Gastroesophageal sphincter (tissue), 4 donors: ENCODE measurements at regions not wholly inside any gene's neighbourhood (a gene's known extent, or its start where the extent isn't known, plus 50 kb on each side); places are given as distances from the start of the nearest gene placed in this dataset.

Experiments used
- ATAC-seq: fragments of 150-250 bp; one replicate; pipeline ENCODE4 v1.9.1; 2016; ENCODE audit warnings: mild to moderate bottlenecking, moderate library complexity
- H3K27ac ChIP-seq, 4 donors: fragments of 200-600 bp; sonication (generic) in 3 of 4; 1 replicate in 3 of 4; 2 replicates in 1 of 4; pipeline ENCODE4 v1.5.1; 2016 to 2019
- H3K27me3 ChIP-seq: fragments of 200-600 bp; sonication (generic); one replicate; pipeline ENCODE4 v1.5.1; 2019
- H3K36me3 ChIP-seq, 2 donors: fragments of 200-600 bp; sonication (generic); one replicate each; pipeline ENCODE4 v1.5.1; 2019; ENCODE audit warnings: control low read depth in 1 of 2
- H3K4me1 ChIP-seq, 3 donors: fragments of 200-600 bp; sonication (generic); 1 replicate in 2 of 3; 2 replicates in 1 of 3; pipeline ENCODE4 v1.5.1; 2016 to 2019; ENCODE audit warnings: control low read depth in 2 of 3
- H3K4me3 ChIP-seq, 2 donors: fragments of 200-600 bp; sonication (generic); one replicate each; pipeline ENCODE4 v1.5.1; 2019; ENCODE audit warnings: mild to moderate bottlenecking in 1 of 2, moderate library complexity in 1 of 2
- H3K9me3 ChIP-seq, 3 donors: fragments of 200-600 bp; sonication (generic); one replicate each; pipeline ENCODE4 v1.5.1; 2017 to 2019; ENCODE audit warnings: control low read depth in 2 of 3
- CTCF ChIP-seq, 4 experiments: fragments of 200-600 bp in 2 of 4; fragments of 450-650 bp in 2 of 4; sonication (generic) in 1 of 4; IDR thresholded peaks; one replicate each; pipeline ENCODE4 v1.5.1; 2017 to 2019; ENCODE audit warnings: antibody characterized with exemption in 4 of 4, mild to moderate bottlenecking in 2 of 4, moderate library complexity in 2 of 4
- EP300 ChIP-seq: sonication (generic); formaldehyde crosslinking; IDR thresholded peaks from one replicate; pipeline ENCODE4 v1.6.1; 2017; ENCODE audit warnings: antibody characterized with exemption, mild to moderate bottlenecking
- POLR2A ChIP-seq, 2 donors: fragments of 450-650 bp; IDR thresholded peaks; one replicate each; pipeline ENCODE4 v1.6.1; 2017; ENCODE audit warnings: antibody characterized with exemption in 2 of 2, mild to moderate bottlenecking in 2 of 2, moderate library complexity in 1 of 2
- POLR2AphosphoS5 ChIP-seq: sonication (generic); formaldehyde crosslinking; IDR thresholded peaks from one replicate; pipeline ENCODE4 v1.6.1; 2017; ENCODE audit warnings: antibody characterized with exemption
- WGBS, 2 donors: methylation state at CpG; one replicate each; pipeline ENCODE4 v1.1.5; 2018; ENCODE audit warnings: low coverage in 1 of 2; 5-methylcytosine and 5-hydroxymethylcytosine counted together

- Histone ChIP-seq H3K9me3 (no peaks in the 10 kb centered on the region), H3K36me3 (no peaks in the 10 kb centered on the region), H3K27me3 (no peaks in the 10 kb centered on the region), H3K27ac (no peak overlapping the region), H3K4me1 (no peaks in the 10 kb centered on the region), H3K4me3 (no peak overlapping the region)
- 57 to 79% methylated on average over 3 of the region's 3 CpGs for WGBS, 2 donors
- ATAC-seq = no peak
- no peak for TF ChIP-seq POLR2AphosphoS5
- TF ChIP-seq CTCF (IDR thresholded peaks at IDR 0.05) = no peak
- TF ChIP-seq POLR2A (IDR thresholded peaks at IDR 0.05) = no peak
- TF ChIP-seq EP300 = no peak
Measured at GRCh38 chr10:52703451-52703850, 69.1 kb downstream of the MBL2 start.

GRCh38 chr10:52703898-52704297, 68.7 kb downstream of the MBL2 start:
- Histone ChIP-seq H3K27ac (no peak overlapping the region), H3K36me3 (no peaks in the 10 kb centered on the region), H3K4me1 (no peaks in the 10 kb centered on the region), H3K9me3 (no peaks in the 10 kb centered on the region), H3K27me3 (no peaks in the 10 kb centered on the region), H3K4me3 (no peak overlapping the region)
- no peak for TF ChIP-seq CTCF (IDR thresholded peaks at IDR 0.05)
- TF ChIP-seq POLR2A (IDR thresholded peaks at IDR 0.05) = no peak
- no peak for TF ChIP-seq EP300
- WGBS, 2 donors = 55 to 57% methylated on average over 2 to 4 of the region's 4 CpGs
- ATAC-seq = no peak

- Histone ChIP-seq H3K4me1 (no peaks in the 10 kb centered on the region), H3K27me3 (no peaks in the 10 kb centered on the region), H3K36me3 (no peaks in the 10 kb centered on the region), H3K9me3 (no peaks in the 10 kb centered on the region), H3K27ac (no peak overlapping the region), H3K4me3 (no peak overlapping the region)
- TF ChIP-seq POLR2AphosphoS5 (no peak), EP300 (no peak), CTCF (IDR thresholded peaks at IDR 0.05) (no peak), POLR2A (IDR thresholded peaks at IDR 0.05) (no peak)
- no peak for ATAC-seq
- 67 to 74% methylated on average over 1 to 4 of the region's 4 CpGs for WGBS, 2 donors
Measured at GRCh38 chr10:52706332-52707070, 66.1 kb downstream of the MBL2 start.
